KG1 (cell line): ENCODE measurements at regions not wholly inside any gene's neighbourhood (a gene's known extent, or its start where the extent isn't known, plus 50 kb on each side); places are given as distances from the start of the nearest gene placed in this dataset.
"Not testable (repeated sequence)": the region's sequence is repeated elsewhere in the genome, so short reads cannot be mapped to it uniquely, and the experiment has no call there.

ENCODE experiments used
- DNase-seq: peaks from one replicate; lab custom pipeline; 2025; lab: John Stamatoyannopoulos, UW

- DNase-seq, result no peak
Observed at GRCh38 chr10:89949496-89949895, 248.1 kb downstream of the KIF20B start.

DNA sequence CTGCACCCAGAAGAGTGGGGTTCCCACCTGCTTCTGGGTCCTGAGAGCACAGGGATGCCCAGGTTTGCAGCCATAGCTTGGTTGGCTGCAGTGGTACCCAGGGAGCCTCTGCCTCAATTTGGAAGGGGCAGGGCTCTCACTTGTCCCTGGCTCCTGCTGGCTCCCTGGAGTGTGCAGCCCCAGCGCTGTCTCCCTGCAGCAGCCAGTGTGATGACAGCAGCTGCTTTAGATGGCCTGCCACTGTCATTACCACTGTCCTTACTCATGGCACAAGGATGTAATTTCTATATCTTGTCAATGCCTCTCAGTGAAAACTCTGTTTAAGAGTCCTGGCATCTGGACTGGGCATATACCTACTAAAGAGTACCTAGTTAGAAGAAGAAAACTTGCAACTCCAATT lies 250.9 kb downstream of the KIF20B start:
- DNase-seq, result no peak

DNA sequence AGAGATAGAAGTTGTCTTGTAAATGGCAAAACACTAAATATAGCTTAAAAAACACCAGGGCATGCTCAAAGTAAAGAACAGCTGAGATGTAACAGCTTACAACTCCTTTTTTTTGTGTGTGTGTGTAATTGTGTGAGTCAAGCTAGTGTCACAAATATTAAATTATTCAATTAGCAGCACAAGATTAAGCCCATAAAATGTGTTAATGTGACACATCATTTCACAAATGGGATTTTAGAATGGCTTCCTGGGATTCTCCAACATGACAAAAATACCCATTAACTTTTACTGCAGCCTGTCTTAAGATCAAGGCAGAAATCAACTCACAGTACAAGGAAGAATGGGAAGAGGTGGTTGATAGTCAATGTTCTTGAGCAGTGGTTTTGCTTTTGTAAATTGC lies 251.4 kb downstream of the KIF20B start:
- DNase-seq, result no peak

- no peak for DNase-seq
Observed at GRCh38 chr10:89954061-89954460, 252.7 kb downstream of the KIF20B start.

- peak; percentile 7 for DNase-seq
Observed at GRCh38 chr10:89954787-89955566, 253.6 kb downstream of the KIF20B start.

- DNase-seq, result no peak
Observed at GRCh38 chr10:89959433-89960110, 258.2 kb downstream of the KIF20B start.

- no peak for DNase-seq
Observed at GRCh38 chr10:89963451-89964102, 262.2 kb downstream of the KIF20B start.

DNA sequence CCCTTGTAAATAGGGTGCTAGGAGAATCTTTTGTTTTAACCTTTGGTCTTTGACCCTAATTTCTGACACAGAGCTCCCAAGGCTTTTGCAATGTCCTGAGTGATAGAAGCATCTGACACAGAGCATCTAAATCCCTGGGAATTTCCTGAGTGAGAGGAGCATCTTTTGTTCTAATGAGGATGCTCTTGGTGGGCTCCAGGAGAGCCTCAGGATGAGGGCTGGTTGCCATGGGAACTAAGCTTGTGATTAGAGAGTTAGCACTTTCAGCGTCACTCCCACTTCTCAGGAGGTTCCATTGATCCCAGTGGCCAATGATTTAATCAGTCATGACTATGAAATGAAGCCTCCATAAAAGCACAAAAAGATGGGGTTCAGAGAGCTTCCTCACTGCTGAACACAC lies 264.8 kb downstream of the KIF20B start:
- no peak for DNase-seq

- DNase-seq, result no peak
Observed at GRCh38 chr10:89973326-89973725, 271.9 kb downstream of the KIF20B start.

- no peak for DNase-seq
Observed at GRCh38 chr10:89975071-89975470, 273.7 kb downstream of the KIF20B start.

GRCh38 chr10:89975771-89976170 lies 274.4 kb downstream of the KIF20B start:
- DNase-seq, result no peak

DNA sequence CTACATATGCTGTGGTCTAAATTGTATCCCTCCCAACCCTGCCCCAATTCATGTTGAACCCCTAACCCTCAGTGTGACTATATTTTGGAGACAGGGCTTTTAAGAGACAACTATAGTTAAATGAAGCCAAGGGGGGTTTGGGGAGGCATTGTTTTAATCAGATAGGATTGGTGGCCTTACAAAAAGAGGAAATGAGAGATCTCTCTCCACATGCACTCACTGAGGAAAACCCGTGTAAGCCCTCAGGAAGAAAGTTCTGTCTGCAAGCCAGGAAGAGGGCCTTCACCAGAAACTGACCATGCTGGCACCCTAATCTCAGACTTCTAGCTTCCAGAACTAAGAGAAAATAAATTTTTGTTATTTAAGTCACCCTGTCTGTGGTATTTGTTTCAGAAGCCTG lies 276.7 kb downstream of the KIF20B start:
- DNase-seq, result no peak

GRCh38 chr10:89979726-89980125 lies 278.3 kb downstream of the KIF20B start:
- DNase-seq, result no peak

DNA sequence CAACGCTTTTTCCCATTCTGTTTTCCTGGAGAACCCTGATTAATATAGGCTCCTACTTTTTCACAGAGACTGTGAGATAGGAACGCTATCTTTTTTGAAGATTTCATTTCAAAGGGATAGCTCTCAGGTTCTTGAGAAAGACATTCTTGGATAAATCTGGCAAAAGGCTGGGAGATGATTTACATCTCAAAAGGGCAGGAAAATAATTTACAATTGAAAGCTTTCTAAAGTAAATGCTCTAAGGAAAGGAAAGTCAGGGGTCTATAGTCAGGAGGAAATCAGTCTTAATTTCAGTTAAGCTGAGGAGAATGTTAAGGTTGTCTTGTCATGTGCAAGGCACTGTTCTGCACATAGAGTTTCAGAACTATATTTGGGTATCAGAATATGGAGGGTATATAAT lies 278.8 kb downstream of the KIF20B start:
- no peak for DNase-seq

DNA sequence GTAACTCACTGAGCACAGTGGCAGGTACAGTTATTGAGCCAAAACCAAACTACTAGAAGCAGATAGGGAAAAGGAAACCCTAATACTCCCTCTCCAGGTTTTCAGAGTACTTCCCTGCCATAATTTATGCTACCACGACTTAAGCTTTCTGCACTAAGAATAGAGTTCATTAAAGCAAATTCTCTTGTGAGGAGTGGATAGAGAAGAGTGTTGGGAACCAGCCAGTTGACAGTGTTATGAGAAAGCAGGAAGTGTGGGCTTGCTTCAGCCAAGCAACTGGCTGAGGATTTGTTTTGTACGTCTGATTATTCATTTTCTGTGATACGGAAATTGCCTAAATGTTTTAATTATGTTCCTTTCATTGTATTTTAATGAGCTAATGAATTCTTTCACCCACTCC lies 280.5 kb downstream of the KIF20B start:
- DNase-seq, result no peak

GRCh38 chr10:89985446-89985845 lies 284.1 kb downstream of the KIF20B start:
- DNase-seq, result no peak

GRCh38 chr10:89988361-89988760 lies 287.0 kb downstream of the KIF20B start:
- not testable (repeated sequence) for DNase-seq

GRCh38 chr10:89992575-89992974 lies 291.2 kb downstream of the KIF20B start:
- no peak for DNase-seq

GRCh38 chr10:90007226-90007625 lies 305.8 kb downstream of the KIF20B start:
- DNase-seq, result no peak

DNA sequence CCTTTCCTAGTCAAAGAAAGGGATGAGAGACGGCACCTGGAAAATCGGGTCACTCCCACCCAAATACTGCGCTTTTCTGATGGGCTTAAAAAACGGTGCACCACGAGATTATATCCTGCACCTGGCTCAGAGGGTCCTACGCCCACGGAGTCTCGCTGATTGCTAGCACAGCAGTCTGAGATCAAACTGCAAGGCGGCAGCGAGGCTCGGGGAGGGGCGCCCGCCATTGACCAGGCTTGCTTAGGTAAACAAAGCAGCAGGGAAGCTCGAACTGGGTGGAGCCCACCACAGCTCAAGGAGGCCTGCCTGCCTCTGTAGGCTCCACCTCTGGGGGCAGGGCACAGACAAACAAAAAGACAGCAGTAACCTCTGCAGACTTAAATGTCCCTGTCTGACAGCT lies 309.9 kb downstream of the KIF20B start:
- DNase-seq, result not testable (repeated sequence)

DNA sequence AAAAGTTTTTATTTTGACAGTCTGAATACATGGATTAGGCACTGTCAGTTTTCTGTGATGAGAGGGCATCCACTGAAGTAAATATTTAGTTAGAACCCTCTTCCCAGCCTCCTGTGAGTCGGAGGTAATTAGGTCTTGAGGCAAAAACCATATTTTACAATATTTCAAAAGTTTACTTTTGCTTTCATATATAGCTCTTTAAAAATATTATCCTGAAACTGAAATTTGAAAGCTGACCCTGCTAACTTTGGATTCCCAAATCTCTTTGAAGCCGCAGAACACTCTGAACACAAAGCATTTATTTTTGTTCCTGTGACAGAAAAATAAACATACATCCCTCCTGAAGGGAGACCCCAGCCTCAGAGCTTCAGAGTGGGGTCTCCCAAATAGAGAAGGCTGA lies 317.4 kb downstream of the KIF20B start:
- no peak for DNase-seq

GRCh38 chr10:90020506-90020905 lies 319.1 kb downstream of the KIF20B start:
- no peak for DNase-seq

- DNase-seq, result no peak
Observed at GRCh38 chr10:90023950-90024349, 322.6 kb downstream of the KIF20B start.
